Aorta (tissue), 5 donors: ENCODE measurements at regions not wholly inside any gene's neighbourhood (a gene's known extent, or its start where the extent isn't known, plus 50 kb on each side); places are given as distances from the start of the nearest gene placed in this dataset.

ENCODE experiments used
- ATAC-seq: fragments of 200-7000 bp; cut with Tn5 transposase; one replicate; pipeline ENCODE4 v1.9.1; 2022; ENCODE audit warnings: moderate library complexity; ENCODE audit not compliant: low FRiP score
- DNase-seq, 2 donors: peaks; one replicate each; pipeline ENCODE4 v3.0.0-alpha.2; 2020
- H3K27ac ChIP-seq, 2 donors: one replicate each; pipeline ENCODE4 v1.5.1; 2013; ENCODE audit warnings: low read length in 2 of 2, mild to moderate bottlenecking in 2 of 2, moderate library complexity in 2 of 2, control low read depth in 1 of 2, inconsistent platforms in 1 of 2, low read depth in 1 of 2
- H3K27me3 ChIP-seq, 2 donors: one replicate each; pipeline ENCODE4 v1.6.1; 2013; ENCODE audit warnings: control low read depth in 1 of 2, low read length in 1 of 2, mild to moderate bottlenecking in 1 of 2, moderate library complexity in 1 of 2; ENCODE audit not compliant: insufficient read depth in 2 of 2, control insufficient read depth in 1 of 2
- H3K36me3 ChIP-seq, 2 donors: one replicate each; pipeline ENCODE4 v1.6.1; 2013; ENCODE audit warnings: control low read depth in 1 of 2, low read length in 1 of 2, mild to moderate bottlenecking in 1 of 2; ENCODE audit not compliant: insufficient read depth in 2 of 2, control insufficient read depth in 1 of 2
- H3K4me1 ChIP-seq, 2 donors: one replicate each; pipeline ENCODE4 v1.6.1; 2013; ENCODE audit warnings: low read length in 2 of 2, control low read depth in 1 of 2, mild to moderate bottlenecking in 1 of 2, moderate library complexity in 1 of 2; ENCODE audit not compliant: insufficient read depth in 2 of 2, control insufficient read depth in 1 of 2
- H3K4me3 ChIP-seq, 2 donors: one replicate each; pipeline ENCODE4 v1.5.1; 2013; ENCODE audit warnings: low read length in 2 of 2, control low read depth in 1 of 2, mild to moderate bottlenecking in 1 of 2
- H3K9me3 ChIP-seq: one replicate; pipeline ENCODE4 v1.6.1; 2013; ENCODE audit warnings: mild to moderate bottlenecking, low read length; ENCODE audit not compliant: control insufficient read depth
- WGBS, 2 donors: extraction: QIAGEN DNeasy Blood & Tissue Kit; methylation state at CpG; one replicate each; pipeline ENCODE4 v1.1.7; 2013; 5-methylcytosine and 5-hydroxymethylcytosine counted together
- intact Hi-C, 2 donors: fragments of 100-400 bp; cut with DNase I; formaldehyde crosslinking; loops; one replicate each; pipeline versions ENCODE4 v1.14.2 to v1.15.0; 2022
- donor health status: healthy with polysubstance abuse.
- donor health status: Bipolar disorder and iron deficiency.
- donor health status: DM: no; HTN: no; CAD: no.
- donor health status: DM: no; HTN: no; CAD: no.
- donor health status: DM: yes; HTN: yes; CAD: no.

DNA sequence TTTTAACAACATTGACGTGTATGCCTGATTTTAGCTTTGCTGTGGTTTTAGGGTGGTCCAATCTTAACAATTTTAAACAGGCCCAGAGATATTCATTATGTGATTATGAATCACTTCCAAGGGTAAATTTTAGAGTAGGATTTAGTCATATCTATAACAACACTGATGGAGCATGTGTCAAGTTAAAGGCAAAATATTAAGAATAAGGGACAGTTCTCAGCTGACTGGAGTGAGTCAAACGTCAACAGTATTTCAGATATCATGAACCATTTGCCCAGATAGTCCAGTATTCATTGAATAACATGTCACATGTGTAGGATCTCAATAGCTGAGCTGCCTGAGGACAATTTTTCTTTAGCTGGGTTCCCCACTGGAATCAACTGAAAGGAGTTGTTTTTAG, 61.3 kb upstream of the VCX2 start:
- no peaks in the 10 kb centered on the region for H3K9me3 ChIP-seq
- no peaks in the 10 kb centered on the region for H3K27me3 ChIP-seq
- ATAC-seq (no peak), DNase-seq (no peak)
- H3K4me3 ChIP-seq: no peak overlapping the region
- H3K36me3 ChIP-seq: no peaks in the 10 kb centered on the region
- intact Hi-C loops: no loop called here
- H3K27ac ChIP-seq: no peak overlapping the region
- 39 to 63% methylated on average over 2 of the region's 2 CpGs for WGBS, 2 donors
- H3K4me1 ChIP-seq: no peaks in the 10 kb centered on the region

GRCh38 chrX:8233091-8233490, 62.0 kb upstream of the VCX2 start:
- intact Hi-C loops: no loop called here
- no peaks in the 10 kb centered on the region for H3K9me3 ChIP-seq
- H3K27me3 ChIP-seq: no peaks in the 10 kb centered on the region
- no peaks in the 10 kb centered on the region for H3K4me1 ChIP-seq
- DNase-seq (no peak), ATAC-seq (no peak)
- H3K27ac ChIP-seq: no peak overlapping the region
- 20 to 42% methylated on average over 2 of the region's 2 CpGs for WGBS, 2 donors
- no peaks in the 10 kb centered on the region for H3K36me3 ChIP-seq
- H3K4me3 ChIP-seq: no peak overlapping the region

DNA sequence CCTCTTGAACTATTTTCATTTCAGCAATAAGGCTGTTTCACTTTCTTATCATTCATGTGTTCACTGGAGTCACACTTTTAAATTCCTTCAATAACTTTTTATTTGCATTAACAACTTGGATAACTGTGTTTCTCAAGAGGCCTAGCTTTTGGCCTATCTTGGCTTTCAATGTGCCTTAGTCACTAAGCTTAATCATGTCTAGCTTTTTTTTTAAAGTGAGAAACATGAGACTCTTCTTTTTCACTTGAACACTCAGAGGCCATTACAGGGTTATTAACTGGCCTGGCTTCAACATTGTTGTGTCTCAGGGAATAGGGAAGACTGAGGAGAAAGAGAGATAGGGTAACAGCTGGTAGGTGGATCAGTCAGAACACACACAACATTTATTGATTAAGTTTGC, 64.0 kb upstream of the VCX2 start:
- DNase-seq (no peak), ATAC-seq (no peak)
- H3K36me3 ChIP-seq: no peaks in the 10 kb centered on the region
- H3K27ac ChIP-seq: no peak overlapping the region
- no peaks in the 10 kb centered on the region for H3K9me3 ChIP-seq
- H3K4me1 ChIP-seq: no peaks in the 10 kb centered on the region
- intact Hi-C loops: no loop called here
- no peaks in the 10 kb centered on the region for H3K27me3 ChIP-seq
- no peak overlapping the region for H3K4me3 ChIP-seq

GRCh38 chrX:8237718-8238117, 66.7 kb upstream of the VCX2 start:
- H3K36me3 ChIP-seq: no peaks in the 10 kb centered on the region
- no peak overlapping the region for H3K4me3 ChIP-seq
- intact Hi-C loops: no loop called here
- no peaks in the 10 kb centered on the region for H3K4me1 ChIP-seq
- ATAC-seq (no peak), DNase-seq (no peak)
- no peak overlapping the region for H3K27ac ChIP-seq
- WGBS, 2 donors: 93 to 96% methylated on average over 6 of the region's 6 CpGs
- H3K27me3 ChIP-seq: no peaks in the 10 kb centered on the region
- H3K9me3 ChIP-seq: no peaks in the 10 kb centered on the region

DNA sequence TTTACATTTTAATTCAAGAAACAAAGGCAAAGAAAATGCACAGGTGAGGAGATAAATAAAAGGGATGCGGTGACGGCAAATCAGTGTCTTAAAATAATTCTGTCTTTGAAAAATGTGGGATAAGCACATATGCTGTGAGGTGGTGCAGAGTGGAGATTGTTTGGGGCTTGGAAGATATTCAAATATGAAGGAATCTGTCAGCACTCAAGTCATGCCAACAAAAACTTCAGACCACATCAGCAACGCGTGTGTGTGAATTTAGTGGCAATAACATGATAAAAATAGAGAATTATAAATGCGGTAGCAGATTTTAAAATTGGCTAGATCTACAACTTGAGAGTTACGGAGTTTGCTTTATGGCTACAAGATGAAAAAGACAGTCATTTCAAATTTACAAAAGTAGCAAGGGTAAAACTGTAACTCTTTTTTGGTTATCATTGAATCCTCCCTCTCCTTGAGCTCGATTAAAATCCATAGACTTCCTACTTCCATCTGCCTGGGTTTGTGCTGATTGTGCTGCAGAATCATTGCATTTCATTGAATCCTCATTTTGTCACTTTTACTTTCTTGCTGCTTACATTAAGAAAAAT, 71.5 kb upstream of the VCX2 start:
- Histone ChIP-seq H3K27me3 (no peaks in the 10 kb centered on the region), H3K27ac (no peak overlapping the region), H3K4me3 (no peak overlapping the region), H3K9me3 (no peaks in the 10 kb centered on the region), H3K4me1 (no peaks in the 10 kb centered on the region), H3K36me3 (no peaks in the 10 kb centered on the region)
- ATAC-seq: no peak
- WGBS, 2 donors: 6 to 16% methylated on average over 7 of the region's 7 CpGs
- intact Hi-C loops: no loop called here
- DNase-seq: no peak

DNA sequence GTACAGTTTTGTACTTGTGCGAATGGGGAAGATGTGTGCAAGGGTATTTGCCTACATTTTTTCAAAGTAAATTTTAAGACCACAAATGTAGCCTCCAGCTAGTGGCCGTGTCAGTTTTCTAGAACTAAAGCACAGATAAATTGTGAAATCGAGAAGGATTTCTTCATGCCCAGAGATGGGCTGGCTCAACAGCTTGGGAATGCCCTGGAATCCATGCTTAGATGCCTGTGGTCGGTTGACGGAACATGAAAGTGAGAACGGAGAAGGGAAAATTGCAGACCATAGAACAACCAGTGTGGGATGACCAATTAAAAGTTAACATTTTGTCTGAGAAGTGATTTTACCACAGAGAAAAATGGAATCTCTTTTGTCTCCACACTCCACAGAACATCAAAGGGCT, 73.2 kb upstream of the VCX2 start:
- no peaks in the 10 kb centered on the region for H3K4me1 ChIP-seq
- intact Hi-C loops: no loop called here
- WGBS, 2 donors: 90 to 94% methylated on average over 6 of the region's 6 CpGs
- no peak overlapping the region for H3K4me3 ChIP-seq
- H3K9me3 ChIP-seq: no peaks in the 10 kb centered on the region
- no peaks in the 10 kb centered on the region for H3K27me3 ChIP-seq
- ATAC-seq (no peak), DNase-seq (no peak)
- H3K36me3 ChIP-seq: no peaks in the 10 kb centered on the region
- no peak overlapping the region for H3K27ac ChIP-seq

- intact Hi-C loops: no loop called here
- Histone ChIP-seq H3K27me3 (no peaks in the 10 kb centered on the region), H3K4me1 (no peaks in the 10 kb centered on the region), H3K27ac (no peak overlapping the region), H3K4me3 (no peak overlapping the region), H3K36me3 (no peaks in the 10 kb centered on the region), H3K9me3 (no peaks in the 10 kb centered on the region)
- no peak for ATAC-seq
- DNase-seq: no peak
- 86 to 92% methylated on average over 1 of the region's 1 CpG for WGBS, 2 donors
These were observed 74.3 kb upstream of the VCX2 start for GRCh38 chrX:8245411-8245810.

DNA sequence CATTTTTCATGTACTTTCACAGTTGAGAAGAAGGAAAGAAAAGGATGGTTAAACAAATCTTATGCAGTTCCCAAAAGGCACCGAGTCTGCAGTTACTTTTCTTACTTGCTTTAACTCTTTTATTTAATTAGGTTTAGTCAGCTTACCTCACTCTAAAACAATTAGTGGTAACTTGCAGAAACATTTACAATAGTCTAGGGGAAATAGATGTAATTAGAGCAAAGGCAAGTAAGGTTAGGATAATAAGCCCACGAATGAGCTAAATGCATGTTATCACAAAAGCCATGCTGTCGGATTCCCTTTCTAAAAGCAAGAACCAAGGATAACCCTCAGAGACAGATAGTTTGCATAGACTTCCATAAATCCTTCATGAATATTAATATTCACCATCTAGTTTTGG, 82.0 kb upstream of the VCX2 start:
- Histone ChIP-seq H3K4me1 (no peaks in the 10 kb centered on the region), H3K4me3 (no peak overlapping the region), H3K9me3 (no peaks in the 10 kb centered on the region), H3K27ac (no peak overlapping the region), H3K27me3 (no peaks in the 10 kb centered on the region), H3K36me3 (no peaks in the 10 kb centered on the region)
- intact Hi-C loops: no loop called here
- DNase-seq: no peak
- no peak for ATAC-seq
- WGBS, 2 donors: 83 to 95% methylated on average over 3 of the region's 3 CpGs

DNA sequence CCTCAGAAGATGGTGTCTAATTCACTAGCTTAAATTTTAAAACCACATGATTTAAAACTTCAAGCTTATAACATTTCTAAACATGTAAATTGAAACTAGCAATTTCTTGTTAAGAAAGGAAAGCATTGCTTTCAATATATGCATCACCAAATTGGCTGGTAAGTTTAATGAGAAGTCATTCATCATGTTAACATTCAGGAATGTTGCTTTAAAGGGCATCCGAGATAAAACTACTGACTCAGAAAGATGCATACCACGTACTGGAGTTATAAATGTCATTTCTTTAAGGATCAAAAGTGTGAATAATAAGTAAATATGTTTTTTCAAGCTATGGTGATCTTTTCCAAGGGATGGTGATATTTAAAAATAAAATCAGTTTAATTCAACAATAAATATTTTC, 83.3 kb upstream of the VCX2 start:
- H3K4me1 ChIP-seq: no peaks in the 10 kb centered on the region
- H3K27me3 ChIP-seq: no peaks in the 10 kb centered on the region
- intact Hi-C loops: no loop called here
- no peak overlapping the region for H3K27ac ChIP-seq
- no peaks in the 10 kb centered on the region for H3K36me3 ChIP-seq
- no peak overlapping the region for H3K4me3 ChIP-seq
- no peak for ATAC-seq
- H3K9me3 ChIP-seq: no peaks in the 10 kb centered on the region
- no peak for DNase-seq
- 13 to 20% methylated on average over 2 of the region's 2 CpGs for WGBS, 2 donors
